GM06990 (cell line): ENCODE measurements at regions not wholly inside any gene's neighbourhood (a gene's known extent, or its start where the extent isn't known, plus 50 kb on each side); places are given as distances from the start of the nearest gene placed in this dataset.

Experiments
- DNase-seq: peaks from one replicate; pipeline ENCODE4 v3.0.0-alpha.2; 2011; ENCODE audit not compliant: insufficient read length; ENCODE audit errors: extremely low read depth
- H3K27me3 ChIP-seq: replicated peaks from 2 replicates; pipeline ENCODE4 v1.6.0; 2011; ENCODE audit warnings: low read length; ENCODE audit not compliant: control insufficient read depth, insufficient read depth
- H3K36me3 ChIP-seq: 2 replicates; pipeline ENCODE4 v1.5.1; 2011; ENCODE audit warnings: low read length; ENCODE audit not compliant: control insufficient read depth, insufficient read depth
- H3K4me3 ChIP-seq: replicated peaks from 2 replicates; pipeline ENCODE4 v1.5.1; 2011; ENCODE audit warnings: low read depth, mild to moderate bottlenecking, control low read depth, low read length
- CTCF ChIP-seq: IDR thresholded peaks from 2 replicates; pipeline ENCODE4 v1.5.1; 2011; ENCODE audit warnings: low read length, control low read depth, mild to moderate bottlenecking, inconsistent platforms; ENCODE audit not compliant: insufficient read depth, poor library complexity, severe bottlenecking

- no peak for DNase-seq
- TF ChIP-seq CTCF, result no peak
- no peak overlapping the region for H3K4me3 ChIP-seq
- no peaks in the 10 kb centered on the region for H3K27me3 ChIP-seq
- no peaks in the 10 kb centered on the region for H3K36me3 ChIP-seq
Measured at GRCh38 chr9:38272710-38273109, 119.8 kb upstream of the ALDH1B1 start.

- Histone ChIP-seq H3K27me3 (no peaks in the 10 kb centered on the region), H3K36me3 (no peaks in the 10 kb centered on the region), H3K4me3 (no peak overlapping the region)
- no peak for TF ChIP-seq CTCF
- DNase-seq, result no peak
Measured at GRCh38 chr9:38271666-38272241, 120.7 kb upstream of the ALDH1B1 start.

GRCh38 chr9:38269775-38270174, 122.7 kb upstream of the ALDH1B1 start:
- Histone ChIP-seq H3K36me3 (no peaks in the 10 kb centered on the region), H3K4me3 (no peak overlapping the region), H3K27me3 (no peaks in the 10 kb centered on the region)
- TF ChIP-seq CTCF, result no peak
- no peak for DNase-seq

GRCh38 chr9:38263532-38263931, 129.0 kb upstream of the ALDH1B1 start:
- H3K4me3 ChIP-seq, result no peak overlapping the region
- DNase-seq, result no peak
- TF ChIP-seq CTCF, result peak; percentile 22
- H3K36me3 ChIP-seq, result no peaks in the 10 kb centered on the region
- H3K27me3 ChIP-seq, result no peaks in the 10 kb centered on the region

GRCh38 chr9:38259519-38260218, 132.8 kb upstream of the ALDH1B1 start:
- no peak for DNase-seq
- Histone ChIP-seq H3K36me3 (no peaks in the 10 kb centered on the region), H3K4me3 (no peak overlapping the region), H3K27me3 (no peaks in the 10 kb centered on the region)
- TF ChIP-seq CTCF, result no peak
